Transverse colon (tissue), 4 donors: ENCODE measurements at regions not wholly inside any gene's neighbourhood (a gene's known extent, or its start where the extent isn't known, plus 50 kb on each side); places are given as distances from the start of the nearest gene placed in this dataset.

Source experiments
- DNase-seq: peaks from one replicate; pipeline ENCODE4 v3.0.0-alpha.2; 2019
- H3K27ac ChIP-seq, 4 donors: fragments of 200-600 bp; sonication (generic); 2 replicates each; pipeline ENCODE4 v1.5.1; 2016 to 2018; ENCODE audit warnings: inconsistent platforms in 4 of 4
- H3K27me3 ChIP-seq: fragments of 200-600 bp; sonication (generic); 2 replicates; pipeline ENCODE4 v1.5.1; 2017; ENCODE audit warnings: inconsistent platforms
- H3K36me3 ChIP-seq, 4 donors: fragments of 200-600 bp; sonication (generic); 2 replicates each; pipeline ENCODE4 v1.5.1; 2017 to 2019; ENCODE audit warnings: inconsistent platforms in 4 of 4
- H3K4me1 ChIP-seq, 4 donors: fragments of 200-600 bp; sonication (generic); 2 replicates each; pipeline ENCODE4 v1.5.1; 2017 to 2020; ENCODE audit warnings: inconsistent platforms in 4 of 4
- H3K4me3 ChIP-seq, 4 donors: fragments of 200-600 bp; sonication (generic); 1 replicate in 1 of 4; 2 replicates in 3 of 4; pipeline versions ENCODE4 v1.5.1 to v1.6.1; 2017 to 2019; ENCODE audit warnings: inconsistent platforms in 4 of 4
- H3K9me3 ChIP-seq, 2 donors: fragments of 200-600 bp; sonication (generic); 2 replicates each; pipeline ENCODE4 v1.5.1; 2017 to 2019; ENCODE audit warnings: inconsistent platforms in 2 of 2
- CTCF ChIP-seq, 5 experiments: fragments of 200-600 bp in 3 of 5; fragments of 450-650 bp in 2 of 5; sonication (generic) in 3 of 5; IDR thresholded peaks; 1 replicate in 2 of 5; 2 replicates in 3 of 5; pipeline ENCODE4 v1.5.1; 2016 to 2017; ENCODE audit warnings: antibody characterized with exemption in 5 of 5, inconsistent platforms in 3 of 5, mild to moderate bottlenecking in 2 of 5, moderate library complexity in 1 of 5
- EP300 ChIP-seq: sonication (generic); formaldehyde crosslinking; IDR thresholded peaks from one replicate; pipeline ENCODE4 v1.6.1; 2017; ENCODE audit warnings: antibody characterized with exemption, low read depth
- POLR2A ChIP-seq: fragments of 450-650 bp; IDR thresholded peaks from one replicate; pipeline ENCODE4 v1.6.1; 2016; ENCODE audit warnings: antibody characterized with exemption, mild to moderate bottlenecking, moderate library complexity
- POLR2AphosphoS5 ChIP-seq, 3 donors: sonication (generic); formaldehyde crosslinking; IDR thresholded peaks; one replicate each; pipeline ENCODE4 v1.6.1; 2016; ENCODE audit warnings: antibody characterized with exemption in 3 of 3
- WGBS, 2 donors: methylation state at CpG; one replicate each; pipeline ENCODE4 v1.1.5; 2018; ENCODE audit warnings: low coverage in 1 of 2; 5-methylcytosine and 5-hydroxymethylcytosine counted together
- in situ Hi-C, 4 donors: fragments of 200-750 bp; cut with MboI; loops; one replicate each; pipeline versions ENCODE4 v1.15.0 to v1.15.1; 2017; ENCODE audit warnings: low sequenced_read_pairs in 3 of 4, low pct_ligation_motif_present in 1 of 4, low pct_unique_long_range_greater_than_20kb in 1 of 4
- intact Hi-C: fragments of 100-400 bp; cut with DNase I; formaldehyde crosslinking; loops from one replicate; pipeline ENCODE4 v1.15.1; 2023; ENCODE audit warnings: low total_unique reads

- in situ Hi-C loops: no loop called here
Measured at GRCh38 chr17:5899496-5900195, 170.5 kb upstream of the WSCD1 start.

GRCh38 chr17:5901731-5902130 lies 168.4 kb upstream of the WSCD1 start:
- intact Hi-C loops: no loop called here
- no peaks in the 10 kb centered on the region for H3K9me3 ChIP-seq
- 62% methylated on average over 4 of the region's 6 CpGs; no CpG with 5 or more reads in 1 of the 2 donors for WGBS, 2 donors
- no peak overlapping the region for H3K27ac ChIP-seq
- in situ Hi-C loops: no loop called here
- no peaks in the 10 kb centered on the region for H3K27me3 ChIP-seq
- H3K4me3 ChIP-seq: no peak overlapping the region
- no peak for DNase-seq
- TF ChIP-seq EP300: no peak
- no peak for TF ChIP-seq POLR2AphosphoS5 (IDR thresholded peaks at IDR 0.05)
- TF ChIP-seq POLR2A: no peak
- TF ChIP-seq CTCF (IDR thresholded peaks at IDR 0.05): no peak
- no peaks in the 10 kb centered on the region for H3K4me1 ChIP-seq
- H3K36me3 ChIP-seq: no peaks in the 10 kb centered on the region

More at GRCh38 chr17:5899496-5900195, 170.5 kb upstream of the WSCD1 start:
- 81 to 92% methylated on average over 4 to 12 of the region's 12 CpGs for WGBS, 2 donors
- no peak for TF ChIP-seq POLR2AphosphoS5 (IDR thresholded peaks at IDR 0.05)
- TF ChIP-seq POLR2A: no peak
- no peak for TF ChIP-seq EP300
- no peak for TF ChIP-seq CTCF (IDR thresholded peaks at IDR 0.05)
- no peaks in the 10 kb centered on the region for H3K36me3 ChIP-seq
- H3K27me3 ChIP-seq: no peaks in the 10 kb centered on the region
- no peak overlapping the region for H3K4me3 ChIP-seq
- no peaks in the 10 kb centered on the region for H3K4me1 ChIP-seq
- no peak overlapping the region for H3K27ac ChIP-seq
- intact Hi-C loops: no loop called here
- H3K9me3 ChIP-seq: no peaks in the 10 kb centered on the region
- DNase-seq: no peak

GRCh38 chr17:5902181-5903140 lies 167.7 kb upstream of the WSCD1 start:
- WGBS, 2 donors: 54 to 67% methylated on average over 9 to 19 of the region's 19 CpGs
- TF ChIP-seq EP300: no peak

GRCh38 chr17:5911919-5912318 lies 158.3 kb upstream of the WSCD1 start:
- no peaks in the 10 kb centered on the region for H3K4me1 ChIP-seq
- no peaks in the 10 kb centered on the region for H3K27me3 ChIP-seq
- H3K9me3 ChIP-seq: no peaks in the 10 kb centered on the region
- TF ChIP-seq POLR2A (no peak), EP300 (no peak), POLR2AphosphoS5 (IDR thresholded peaks at IDR 0.05) (no peak), CTCF (IDR thresholded peaks at IDR 0.05) (no peak)
- H3K36me3 ChIP-seq: no peaks in the 10 kb centered on the region
- H3K4me3 ChIP-seq: no peak overlapping the region
- intact Hi-C loops: no loop called here
- WGBS, 2 donors: 50% methylated on average over 1 of the region's 1 CpG
- no peak for DNase-seq
- H3K27ac ChIP-seq: no peak overlapping the region
- in situ Hi-C loops: no loop called here

More at GRCh38 chr17:5902181-5903140, 167.7 kb upstream of the WSCD1 start:
- no peak overlapping the region for H3K4me3 ChIP-seq
- intact Hi-C loops (no loop called here), in situ Hi-C loops (no loop called here)
- H3K27ac ChIP-seq: no peak overlapping the region
- H3K27me3 ChIP-seq: no peaks in the 10 kb centered on the region
- DNase-seq: no peak
- H3K36me3 ChIP-seq: no peaks in the 10 kb centered on the region
- H3K4me1 ChIP-seq: no peaks in the 10 kb centered on the region
- no peaks in the 10 kb centered on the region for H3K9me3 ChIP-seq
